ENCODE measurements at regions not wholly inside any gene's neighbourhood (a gene's known extent, or its start where the extent isn't known, plus 50 kb on each side); places are given as distances from the start of the nearest gene placed in this dataset.

- no peak for TF ChIP-seq EZH2 (IDR thresholded peaks at IDR 0.05; ENCODE audit: borderline replicate concordance, low read length)
- TF ChIP-seq, protein P1, sequence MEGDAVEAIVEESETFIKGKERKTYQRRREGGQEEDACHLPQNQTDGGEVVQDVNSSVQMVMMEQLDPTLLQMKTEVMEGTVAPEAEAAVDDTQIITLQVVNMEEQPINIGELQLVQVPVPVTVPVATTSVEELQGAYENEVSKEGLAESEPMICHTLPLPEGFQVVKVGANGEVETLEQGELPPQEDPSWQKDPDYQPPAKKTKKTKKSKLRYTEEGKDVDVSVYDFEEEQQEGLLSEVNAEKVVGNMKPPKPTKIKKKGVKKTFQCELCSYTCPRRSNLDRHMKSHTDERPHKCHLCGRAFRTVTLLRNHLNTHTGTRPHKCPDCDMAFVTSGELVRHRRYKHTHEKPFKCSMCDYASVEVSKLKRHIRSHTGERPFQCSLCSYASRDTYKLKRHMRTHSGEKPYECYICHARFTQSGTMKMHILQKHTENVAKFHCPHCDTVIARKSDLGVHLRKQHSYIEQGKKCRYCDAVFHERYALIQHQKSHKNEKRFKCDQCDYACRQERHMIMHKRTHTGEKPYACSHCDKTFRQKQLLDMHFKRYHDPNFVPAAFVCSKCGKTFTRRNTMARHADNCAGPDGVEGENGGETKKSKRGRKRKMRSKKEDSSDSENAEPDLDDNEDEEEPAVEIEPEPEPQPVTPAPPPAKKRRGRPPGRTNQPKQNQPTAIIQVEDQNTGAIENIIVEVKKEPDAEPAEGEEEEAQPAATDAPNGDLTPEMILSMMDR (IDR thresholded peaks at IDR 0.05; ENCODE audit: low read length) = no peak
Observed at GRCh38 chr18:60950634-60951033, 382.6 kb upstream of the CDH20 start.

All from OCI-LY1 (cell line).